ENCODE measurements at regions not wholly inside any gene's neighbourhood (a gene's known extent, or its start where the extent isn't known, plus 50 kb on each side); places are given as distances from the start of the nearest gene placed in this dataset.

- no peak for TF ChIP-seq CTCF (IDR thresholded peaks at IDR 0.05)
- no peak for TF ChIP-seq POLR2A (IDR thresholded peaks at IDR 0.05)
- no peak for TF ChIP-seq EP300 (IDR thresholded peaks at IDR 0.05)
- no peak for TF ChIP-seq POLR2AphosphoS5 (IDR thresholded peaks at IDR 0.05)
These were observed 656.9 kb downstream of the CDH8 start for GRCh38 chr16:61379311-61379710.
